Endometrial microvascular endothelial cells (primary cell): ENCODE measurements at regions not wholly inside any gene's neighbourhood (a gene's known extent, or its start where the extent isn't known, plus 50 kb on each side); places are given as distances from the start of the nearest gene placed in this dataset.

ENCODE experiments used
- in situ Hi-C: cut with HindIII; loops from 2 replicates; pipeline ENCODE4 v1.10.0; 2017; ENCODE audit warnings: low sequenced_read_pairs, low pct_unique_long_range_greater_than_20kb; ENCODE audit errors: inconsistent ontology term

DNA sequence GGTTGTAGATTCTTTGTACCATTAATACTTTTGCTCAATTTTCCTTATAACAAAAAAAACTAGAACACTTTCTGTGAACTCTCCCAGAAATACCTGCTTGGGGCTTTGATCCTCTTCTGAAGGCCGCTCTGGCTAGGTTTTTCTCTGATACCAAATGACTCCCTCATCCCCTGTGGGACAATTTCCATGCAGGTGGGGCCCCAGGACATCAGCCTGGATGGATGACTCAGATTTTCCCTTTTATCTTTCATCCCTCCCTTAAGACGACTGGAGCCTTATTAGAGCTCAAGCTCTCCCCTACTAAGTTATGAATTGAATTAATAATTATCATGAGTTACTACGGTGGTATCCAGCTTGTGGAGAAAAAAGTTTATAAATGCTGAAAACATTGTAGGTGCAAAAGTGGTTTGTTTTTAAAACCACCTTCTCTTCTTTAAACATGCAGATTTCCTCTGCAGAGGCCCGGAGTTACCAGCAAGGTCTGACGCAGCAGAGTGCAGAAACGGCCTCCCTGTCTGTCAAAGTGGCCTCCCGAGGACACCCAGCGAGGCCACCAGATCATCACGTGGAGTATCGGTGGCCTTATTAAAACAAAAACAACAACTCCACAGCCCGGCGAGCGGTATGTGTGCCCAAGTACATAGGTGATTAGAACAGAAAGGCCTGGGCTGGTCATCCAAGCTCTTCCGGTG is 50.8 kb upstream of the IRX4 start:
- in situ Hi-C loops = no loop called here
